Epithelial cell of proximal tubule (primary cell): ENCODE measurements at regions not wholly inside any gene's neighbourhood (a gene's known extent, or its start where the extent isn't known, plus 50 kb on each side); places are given as distances from the start of the nearest gene placed in this dataset.

Experiments
- DNase-seq: peaks from one replicate; pipeline ENCODE4 v3.0.0-alpha.2; 2011; ENCODE audit warnings: low read depth
- H3K4me3 ChIP-seq: 2 replicates; pipeline ENCODE4 v1.5.1; 2011; ENCODE audit warnings: low read depth, mild to moderate bottlenecking, low read length
- CTCF ChIP-seq: conservative IDR thresholded peaks from 2 replicates; pipeline ENCODE4 v1.5.1; 2012; ENCODE audit warnings: low read depth, mild to moderate bottlenecking, low read length

- no peak overlapping the region for H3K4me3 ChIP-seq
- no peak for DNase-seq
- no peak for TF ChIP-seq CTCF
Measured at GRCh38 chr7:46454816-46455215, 533.7 kb upstream of the IGFBP3 start.

- DNase-seq = no peak
- TF ChIP-seq CTCF = no peak
- no peak overlapping the region for H3K4me3 ChIP-seq
Measured at GRCh38 chr7:46452561-46453135, 531.6 kb upstream of the IGFBP3 start.

GRCh38 chr7:46451846-46452245 lies 530.8 kb upstream of the IGFBP3 start:
- TF ChIP-seq CTCF = no peak
- no peak for DNase-seq
- no peak overlapping the region for H3K4me3 ChIP-seq

GRCh38 chr7:46450886-46451285 lies 529.8 kb upstream of the IGFBP3 start:
- DNase-seq = no peak
- no peak for TF ChIP-seq CTCF
- no peak overlapping the region for H3K4me3 ChIP-seq

GRCh38 chr7:46450425-46450824 lies 529.4 kb upstream of the IGFBP3 start:
- H3K4me3 ChIP-seq = no peak overlapping the region
- no peak for DNase-seq
- TF ChIP-seq CTCF = no peak

GRCh38 chr7:46449743-46450142 lies 528.7 kb upstream of the IGFBP3 start:
- TF ChIP-seq CTCF = no peak
- no peak overlapping the region for H3K4me3 ChIP-seq
- DNase-seq = no peak

- TF ChIP-seq CTCF = no peak
- H3K4me3 ChIP-seq = no peak overlapping the region
- no peak for DNase-seq
Measured at GRCh38 chr7:46448478-46448877, 527.4 kb upstream of the IGFBP3 start.
